ENCODE measurements at regions not wholly inside any gene's neighbourhood (a gene's known extent, or its start where the extent isn't known, plus 50 kb on each side); places are given as distances from the start of the nearest gene placed in this dataset.

GRCh38 chr2:198309081-198309480, 504.7 kb downstream of the PLCL1 start:
- Mint-ChIP-seq H3K27ac (no peak overlapping the region), H3K9me3 (no peaks in the 10 kb centered on the region), H3K36me3 (no peaks in the 10 kb centered on the region), H3K4me3 (no peak overlapping the region), H3K4me1 (no peaks in the 10 kb centered on the region), H3K27me3 (peaks cover 22 to 43% (median 30%) of the 10 kb centered on the region in 5 donors)
- POLR2A ChIA-PET = no interaction called here
- ATAC-seq = no peak
- no peak for DNase-seq

DNA sequence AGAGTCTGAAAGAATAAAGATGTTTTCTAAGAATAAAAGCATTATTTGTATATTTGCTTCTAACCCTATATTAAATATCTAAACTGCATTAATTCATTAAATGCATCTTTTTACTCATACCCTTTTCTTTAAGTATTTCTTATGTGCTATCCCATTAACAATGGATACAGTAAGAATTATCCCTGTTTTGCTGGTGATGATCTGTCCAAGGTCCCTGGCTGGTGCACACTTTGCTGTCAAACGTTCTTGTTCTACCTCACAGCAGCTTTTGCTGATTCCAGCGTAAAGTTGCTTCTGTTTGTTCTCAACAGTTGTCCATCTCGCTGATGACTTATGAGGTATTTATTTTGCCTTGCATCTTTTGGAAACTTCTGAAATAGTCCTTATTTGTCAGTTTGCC, 504.0 kb downstream of the PLCL1 start:
- Mint-ChIP-seq H3K9me3 (no peaks in the 10 kb centered on the region), H3K27ac (no peak overlapping the region), H3K4me1 (no peaks in the 10 kb centered on the region), H3K4me3 (no peak overlapping the region), H3K36me3 (no peaks in the 10 kb centered on the region), H3K27me3 (peaks cover 17 to 36% (median 26%) of the 10 kb centered on the region in 5 donors)
- ATAC-seq (no peak), DNase-seq (no peak)
- POLR2A ChIA-PET = no interaction called here

- Mint-ChIP-seq H3K36me3 (no peaks in the 10 kb centered on the region), H3K9me3 (no peaks in the 10 kb centered on the region), H3K4me3 (no peak overlapping the region), H3K4me1 (no peaks in the 10 kb centered on the region), H3K27me3 (peaks cover 8 to 29% (median 19%) of the 10 kb centered on the region in 5 donors), H3K27ac (no peak overlapping the region)
- POLR2A ChIA-PET = no interaction called here
- DNase-seq (no peak), ATAC-seq (no peak)
Observed at GRCh38 chr2:198307093-198307492, 502.7 kb downstream of the PLCL1 start.

GRCh38 chr2:198304859-198305258, 500.5 kb downstream of the PLCL1 start:
- Mint-ChIP-seq H3K9me3 (no peaks in the 10 kb centered on the region), H3K4me1 (no peaks in the 10 kb centered on the region), H3K36me3 (no peaks in the 10 kb centered on the region), H3K4me3 (no peak overlapping the region), H3K27me3 (peaks cover 8 to 23% (median 15%) of the 10 kb centered on the region in 5 donors), H3K27ac (no peak overlapping the region)
- DNase-seq (no peak), ATAC-seq (no peak)
- POLR2A ChIA-PET = no interaction called here

GRCh38 chr2:198297350-198297749, 493.0 kb downstream of the PLCL1 start:
- H3K4me3 Mint-ChIP-seq = no peak overlapping the region
- peaks cover 0 to 5% (median 3%) of the 10 kb centered on the region in 4 donors for H3K4me1 Mint-ChIP-seq
- H3K9me3 Mint-ChIP-seq = no peaks in the 10 kb centered on the region
- DNase-seq (no peak), ATAC-seq (no peak)
- POLR2A ChIA-PET = interaction anchor here (1.8 kb wide), 1 partner anchor 493 kb away, joined by 8 read pairs; the partner anchor contains the start of gene PLCL1
- H3K27me3 Mint-ChIP-seq = peaks cover 4 to 33% (median 16%) of the 10 kb centered on the region in 5 donors
- no peak overlapping the region for H3K27ac Mint-ChIP-seq
- H3K36me3 Mint-ChIP-seq = no peaks in the 10 kb centered on the region

- H3K36me3 Mint-ChIP-seq = no peaks in the 10 kb centered on the region
- DNase-seq = peak; percentile 24 to 72 (median 54)
- H3K27me3 Mint-ChIP-seq = peaks cover 4 to 37% (median 21%) of the 10 kb centered on the region in 5 donors
- POLR2A ChIA-PET = interaction anchor here (0.6 to 1.8 kb wide), 2 partner anchors 62 to 493 kb away, joined by 4 to 8 read pairs; partner anchors contain the start of gene PLCL1
- peak; percentile 76 to 90 for ATAC-seq
- H3K9me3 Mint-ChIP-seq = no peaks in the 10 kb centered on the region
- no peak overlapping the region for H3K27ac Mint-ChIP-seq
- no peak overlapping the region for H3K4me3 Mint-ChIP-seq
- H3K4me1 Mint-ChIP-seq = peaks cover 0 to 5% (median 3%) of the 10 kb centered on the region in 4 donors
Observed at GRCh38 chr2:198296665-198297308, 492.4 kb downstream of the PLCL1 start.

- peaks cover 0 to 5% (median 3%) of the 10 kb centered on the region in 4 donors for H3K4me1 Mint-ChIP-seq
- no peaks in the 10 kb centered on the region for H3K9me3 Mint-ChIP-seq
- peaks cover 5 to 47% (median 22%) of the 10 kb centered on the region in 5 donors for H3K27me3 Mint-ChIP-seq
- ATAC-seq = no peak
- H3K36me3 Mint-ChIP-seq = no peaks in the 10 kb centered on the region
- no peak for DNase-seq
- H3K4me3 Mint-ChIP-seq = no peak overlapping the region
- POLR2A ChIA-PET = interaction anchor here (0.6 kb wide), 1 partner anchor 160 kb away, joined by 5 read pairs; no protein-coding TSS in a partner anchor
- no peak overlapping the region for H3K27ac Mint-ChIP-seq
Observed at GRCh38 chr2:198293281-198293680, 488.9 kb downstream of the PLCL1 start.

DNA sequence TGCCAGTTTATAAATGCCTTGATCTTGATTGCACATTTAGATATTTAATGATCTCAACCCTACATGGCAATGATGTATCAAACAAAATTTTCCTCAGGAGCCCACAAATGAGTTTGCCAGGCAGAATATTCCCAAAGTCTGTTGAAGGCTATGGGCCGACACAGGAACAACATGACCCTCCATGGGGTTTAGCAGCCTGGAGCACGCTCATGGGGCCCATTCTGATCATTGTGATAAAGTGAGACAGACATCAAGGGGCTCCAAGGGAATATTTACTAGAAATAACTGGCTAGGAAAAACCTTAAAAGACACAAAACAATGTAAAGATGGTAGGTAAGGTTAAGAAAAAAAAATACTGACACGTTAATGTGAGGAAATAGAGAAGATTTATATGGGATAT, 485.4 kb downstream of the PLCL1 start:
- Mint-ChIP-seq H3K36me3 (no peaks in the 10 kb centered on the region), H3K4me3 (no peak overlapping the region), H3K9me3 (no peaks in the 10 kb centered on the region), H3K27ac (no peak overlapping the region), H3K4me1 (peaks cover 0 to 3% (median 0%) of the 10 kb centered on the region in 4 donors), H3K27me3 (peaks cover 7 to 41% (median 18%) of the 10 kb centered on the region in 5 donors)
- DNase-seq (no peak), ATAC-seq (no peak)
- POLR2A ChIA-PET = no interaction called here

DNA sequence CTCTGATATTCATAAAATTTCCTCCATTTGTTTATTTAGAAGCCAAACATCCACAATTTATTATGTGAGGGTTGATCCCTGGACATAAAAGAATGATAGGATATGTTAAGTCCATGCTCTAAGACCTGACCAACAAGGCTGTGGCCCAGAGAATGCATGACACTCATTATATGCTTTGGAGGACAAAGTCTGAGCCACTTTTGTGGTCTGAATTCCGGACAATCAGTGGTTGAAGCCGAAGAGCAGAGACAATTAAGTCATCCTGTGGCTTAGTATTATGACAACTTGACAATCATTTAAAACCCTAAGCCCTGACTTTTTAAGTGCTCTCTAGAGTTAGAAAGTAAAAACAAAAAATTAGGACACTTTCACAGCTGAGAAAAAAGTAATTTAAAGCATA, 483.3 kb downstream of the PLCL1 start:
- H3K36me3 Mint-ChIP-seq = no peaks in the 10 kb centered on the region
- H3K27me3 Mint-ChIP-seq = peaks cover 8 to 52% (median 19%) of the 10 kb centered on the region in 5 donors
- no peaks in the 10 kb centered on the region for H3K9me3 Mint-ChIP-seq
- H3K4me1 Mint-ChIP-seq = peaks cover 0 to 3% (median 0%) of the 10 kb centered on the region in 4 donors
- H3K4me3 Mint-ChIP-seq = no peak overlapping the region
- DNase-seq (no peak), ATAC-seq (no peak)
- no peak overlapping the region for H3K27ac Mint-ChIP-seq
- POLR2A ChIA-PET = no interaction called here

DNA sequence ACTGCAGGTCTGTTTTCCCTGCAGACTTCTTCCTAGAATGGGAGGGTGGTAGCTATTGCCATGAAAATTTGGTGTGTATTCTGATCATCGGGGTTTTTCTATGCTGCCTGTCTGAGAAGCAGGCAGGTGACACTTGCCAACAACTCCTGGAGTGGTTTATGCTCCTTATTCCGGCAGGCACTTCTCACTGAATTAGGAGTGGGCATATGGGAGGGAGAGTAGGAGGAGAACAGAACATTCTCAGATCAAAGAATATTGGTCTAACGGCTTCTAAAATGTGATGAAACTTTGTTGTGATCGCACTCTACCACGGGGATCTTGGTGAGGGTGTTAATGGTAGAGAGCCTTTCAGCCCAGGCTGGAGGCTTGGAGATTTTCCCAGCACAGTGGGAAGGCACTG, 480.8 kb downstream of the PLCL1 start:
- Mint-ChIP-seq H3K4me1 (no peaks in the 10 kb centered on the region), H3K4me3 (no peak overlapping the region), H3K27ac (no peak overlapping the region), H3K27me3 (peaks cover 15 to 61% (median 21%) of the 10 kb centered on the region in 5 donors), H3K36me3 (no peaks in the 10 kb centered on the region), H3K9me3 (no peaks in the 10 kb centered on the region)
- POLR2A ChIA-PET = no interaction called here
- ATAC-seq = no peak
- no peak for DNase-seq

DNA sequence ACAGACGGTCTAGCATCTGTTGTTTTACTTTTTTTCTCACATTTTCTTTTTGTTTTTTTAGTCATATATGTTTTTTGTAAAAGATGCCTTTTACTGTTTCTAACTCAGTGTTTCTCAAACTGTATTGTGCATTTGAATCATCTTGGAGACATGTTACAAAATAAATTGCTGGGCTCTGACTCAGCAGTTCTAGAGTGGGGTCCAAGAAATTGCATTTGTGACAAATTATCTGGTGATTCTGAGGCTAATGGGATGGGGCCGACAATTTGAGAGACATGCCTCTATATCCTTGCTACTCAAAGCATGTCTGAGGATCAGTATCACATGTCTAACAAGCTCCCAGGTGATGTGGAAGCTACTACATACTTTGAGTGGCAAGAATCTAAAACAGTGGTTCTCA, 478.8 kb downstream of the PLCL1 start:
- Mint-ChIP-seq H3K4me1 (no peaks in the 10 kb centered on the region), H3K36me3 (no peaks in the 10 kb centered on the region), H3K27me3 (peaks cover 12 to 53% (median 21%) of the 10 kb centered on the region in 5 donors), H3K27ac (no peak overlapping the region), H3K4me3 (no peak overlapping the region), H3K9me3 (no peaks in the 10 kb centered on the region)
- DNase-seq (no peak), ATAC-seq (no peak)
- POLR2A ChIA-PET = no interaction called here

DNA sequence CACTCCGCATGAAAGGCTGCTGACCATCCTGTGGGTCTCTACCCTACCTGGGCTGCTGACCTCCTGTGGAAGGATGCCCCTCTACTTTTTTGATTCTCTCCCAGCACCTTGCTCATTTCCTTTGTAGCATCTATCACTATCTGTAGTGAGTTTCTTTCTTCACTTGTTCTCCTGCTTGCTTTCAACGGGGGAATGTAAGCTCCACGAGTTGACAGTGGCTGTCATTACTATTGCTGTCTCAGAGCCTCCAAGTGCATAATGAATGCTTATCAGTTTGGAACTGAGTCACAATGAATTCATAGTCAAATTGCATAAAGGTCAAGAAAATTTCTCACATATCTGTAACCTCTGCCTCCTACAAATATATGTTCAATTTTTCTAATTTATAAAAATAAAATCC, 477.7 kb downstream of the PLCL1 start:
- H3K27me3 Mint-ChIP-seq = peaks cover 11 to 53% (median 21%) of the 10 kb centered on the region in 5 donors
- POLR2A ChIA-PET = no interaction called here

GRCh38 chr2:198280145-198280544, 475.8 kb downstream of the PLCL1 start:
- no peaks in the 10 kb centered on the region for H3K9me3 Mint-ChIP-seq
- no peaks in the 10 kb centered on the region for H3K36me3 Mint-ChIP-seq
- H3K27me3 Mint-ChIP-seq = peaks cover 11 to 40% (median 21%) of the 10 kb centered on the region in 5 donors
- DNase-seq (no peak), ATAC-seq (no peak)
- POLR2A ChIA-PET = no interaction called here
- no peak overlapping the region for H3K27ac Mint-ChIP-seq
- H3K4me1 Mint-ChIP-seq = no peaks in the 10 kb centered on the region
- H3K4me3 Mint-ChIP-seq = no peak overlapping the region

More for the DNA sequence above, 477.7 kb downstream of the PLCL1 start:
- no peaks in the 10 kb centered on the region for H3K9me3 Mint-ChIP-seq
- no peak for DNase-seq
- no peak for ATAC-seq
- H3K27ac Mint-ChIP-seq = no peak overlapping the region
- H3K36me3 Mint-ChIP-seq = no peaks in the 10 kb centered on the region
- no peaks in the 10 kb centered on the region for H3K4me1 Mint-ChIP-seq
- no peak overlapping the region for H3K4me3 Mint-ChIP-seq

DNA sequence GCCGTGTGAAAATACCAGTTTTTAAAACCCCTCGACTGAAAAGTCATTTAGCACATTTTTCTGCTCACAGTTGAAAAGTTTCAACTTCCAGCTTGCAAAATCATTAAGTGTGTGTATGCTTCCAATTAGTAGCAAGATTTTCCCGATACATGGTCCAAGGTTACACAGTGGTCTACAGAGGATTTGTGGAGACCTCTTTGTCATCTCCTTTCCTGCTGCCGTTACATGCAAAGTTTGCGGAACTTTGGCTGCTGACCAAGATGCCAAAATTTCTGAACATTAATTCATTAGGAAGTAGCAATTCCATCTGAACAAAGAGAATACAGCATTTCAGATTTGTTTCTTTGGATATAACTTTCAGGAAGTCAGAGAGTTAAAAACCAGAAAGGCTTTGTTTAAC, 474.6 kb downstream of the PLCL1 start:
- POLR2A ChIA-PET = no interaction called here
- Mint-ChIP-seq H3K36me3 (no peaks in the 10 kb centered on the region), H3K4me1 (no peaks in the 10 kb centered on the region), H3K9me3 (no peaks in the 10 kb centered on the region), H3K4me3 (no peak overlapping the region), H3K27me3 (peaks cover 11 to 32% (median 21%) of the 10 kb centered on the region in 5 donors), H3K27ac (no peak overlapping the region)
- ATAC-seq (no peak), DNase-seq (no peak)
